Pancreas (tissue), 10 donors: ENCODE measurements at regions not wholly inside any gene's neighbourhood (a gene's known extent, or its start where the extent isn't known, plus 50 kb on each side); places are given as distances from the start of the nearest gene placed in this dataset.

Experiments
- ATAC-seq, 4 donors: fragments of 200-7000 bp; cut with Tn5 transposase; one replicate each; pipeline versions ENCODE4 v1.8.0 to v1.9.1; 2020; ENCODE audit warnings: mild to moderate bottlenecking in 4 of 4, moderate library complexity in 4 of 4
- DNase-seq, 6 donors: peaks; one replicate each; pipeline ENCODE4 v3.0.0-alpha.2; 2020
- FAIRE-seq: peaks from 2 replicates; lab custom pipeline; 2012; peaks lifted over from hg19 to GRCh38; lab: Jason Lieb, UNC
- H3K27ac ChIP-seq, 4 donors: fragments of 200-600 bp; sonication (generic); 1 replicate in 3 of 4; 2 replicates in 1 of 4; pipeline versions ENCODE4 v1.5.0 to v1.8.0; 2020
- H3K27me3 ChIP-seq, 4 donors: fragments of 200-600 bp; one replicate each; pipeline ENCODE4 v1.8.0; 2021
- H3K36me3 ChIP-seq, 3 donors: fragments of 200-600 bp; sonication (generic) in 1 of 3; one replicate each; pipeline versions ENCODE4 v1.5.0 to v1.8.0; 2020 to 2021
- H3K4me1 ChIP-seq, 3 donors: fragments of 200-600 bp; one replicate each; pipeline ENCODE4 v1.8.0; 2021
- H3K4me3 ChIP-seq, 4 donors: fragments of 200-600 bp; sonication (generic) in 2 of 4; one replicate each; pipeline versions ENCODE4 v1.5.0 to v1.8.0; 2020 to 2021
- H3K9me3 ChIP-seq, 4 donors: fragments of 200-600 bp; one replicate each; pipeline ENCODE4 v1.8.0; 2021
- CTCF ChIP-seq, 4 donors: fragments of 200-600 bp; sonication (generic) in 3 of 4; IDR thresholded peaks; one replicate each; pipeline versions ENCODE4 v1.5.0 to v1.8.0; 2021; ENCODE audit warnings: antibody characterized with exemption in 4 of 4
- WGBS, 2 donors: extraction: QIAGEN DNeasy Blood & Tissue Kit; methylation state at CpG; one replicate each; pipeline ENCODE4 v1.1.7; 2013; 5-methylcytosine and 5-hydroxymethylcytosine counted together
- intact Hi-C, 3 donors: fragments of 100-400 bp; cut with DNase I; formaldehyde crosslinking; loops; one replicate each; pipeline versions ENCODE4 v1.11.1 to v1.14.2; 2022
- donor health status: healthy with polysubstance abuse.
- donor health status: DM: no; HTN: no; CAD: no; lungs with moderate emphysema.
- donor health status: DM: no; HTN: no; CAD: no.
- donor health status: control.
- donor health status: control.
- donor health status: Bipolar disorder and iron deficiency.
- donor health status: DM: yes; HTN: yes; CAD: no.
- donor health status: DM: no; HTN: no; CAD: no.
- donor health status: DM: no; HTN: no; CAD: no.
- donor health status: DM: yes; HTN: yes; CAD: no.

- DNase-seq (no peak), FAIRE-seq (no peak), ATAC-seq (no peak)
- H3K27ac ChIP-seq: no peak overlapping the region
- intact Hi-C loops: no loop called here
- H3K36me3 ChIP-seq: no peaks in the 10 kb centered on the region
- TF ChIP-seq CTCF (IDR thresholded peaks at IDR 0.05): no peak
- no peak overlapping the region for H3K4me3 ChIP-seq
- H3K27me3 ChIP-seq: no peaks in the 10 kb centered on the region
- H3K4me1 ChIP-seq: no peaks in the 10 kb centered on the region
- peaks cover 0 to 4% (median 0%) of the 10 kb centered on the region in 4 donors for H3K9me3 ChIP-seq
These were observed 622.3 kb upstream of the ACVR2A start for GRCh38 chr2:147222506-147222905.

DNA sequence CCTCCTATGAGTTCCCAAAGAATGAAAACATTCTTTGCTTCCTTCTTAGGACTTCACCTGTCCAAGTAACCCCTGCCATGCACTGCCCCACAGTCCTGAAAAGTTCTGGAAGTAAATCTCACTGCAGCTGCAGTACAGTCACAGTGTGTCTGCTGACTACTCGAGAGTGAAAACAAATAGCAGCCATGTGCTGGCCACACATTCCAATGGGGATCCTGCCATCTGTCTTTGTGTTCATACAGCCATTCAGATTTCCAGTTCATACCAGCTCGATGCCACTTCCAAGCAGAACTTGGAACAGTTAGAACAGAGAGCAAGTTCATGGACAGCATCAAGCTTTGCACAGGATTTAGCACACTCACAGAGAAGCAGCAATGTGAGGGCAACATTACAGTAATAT lies 629.9 kb upstream of the ACVR2A start:
- DNase-seq (no peak), ATAC-seq (no peak), FAIRE-seq (no peak)
- Histone ChIP-seq H3K4me3 (no peak overlapping the region), H3K9me3 (no peaks in the 10 kb centered on the region), H3K4me1 (no peaks in the 10 kb centered on the region), H3K27ac (no peak overlapping the region), H3K27me3 (no peaks in the 10 kb centered on the region), H3K36me3 (no peaks in the 10 kb centered on the region)
- 31 to 41% methylated on average over 2 of the region's 2 CpGs for WGBS, 2 donors
- intact Hi-C loops: no loop called here
- no peak for TF ChIP-seq CTCF (IDR thresholded peaks at IDR 0.05)

- no peaks in the 10 kb centered on the region for H3K9me3 ChIP-seq
- intact Hi-C loops: no loop called here
- DNase-seq (no peak), ATAC-seq (no peak), FAIRE-seq (no peak)
- H3K36me3 ChIP-seq: no peaks in the 10 kb centered on the region
- no peak for TF ChIP-seq CTCF (IDR thresholded peaks at IDR 0.05)
- no peak overlapping the region for H3K4me3 ChIP-seq
- no peak overlapping the region for H3K27ac ChIP-seq
- no peaks in the 10 kb centered on the region for H3K27me3 ChIP-seq
- no peaks in the 10 kb centered on the region for H3K4me1 ChIP-seq
These were observed 633.3 kb upstream of the ACVR2A start for GRCh38 chr2:147211484-147211883.

GRCh38 chr2:147204102-147204501 lies 640.7 kb upstream of the ACVR2A start:
- H3K4me3 ChIP-seq: no peak overlapping the region
- intact Hi-C loops: no loop called here
- no peak for FAIRE-seq
- H3K27me3 ChIP-seq: no peaks in the 10 kb centered on the region
- no peak overlapping the region for H3K27ac ChIP-seq
- H3K9me3 ChIP-seq: no peaks in the 10 kb centered on the region
- no peaks in the 10 kb centered on the region for H3K4me1 ChIP-seq
- no peak for ATAC-seq
- H3K36me3 ChIP-seq: no peaks in the 10 kb centered on the region
- no peak for DNase-seq
- no peak for TF ChIP-seq CTCF (IDR thresholded peaks at IDR 0.05)

DNA sequence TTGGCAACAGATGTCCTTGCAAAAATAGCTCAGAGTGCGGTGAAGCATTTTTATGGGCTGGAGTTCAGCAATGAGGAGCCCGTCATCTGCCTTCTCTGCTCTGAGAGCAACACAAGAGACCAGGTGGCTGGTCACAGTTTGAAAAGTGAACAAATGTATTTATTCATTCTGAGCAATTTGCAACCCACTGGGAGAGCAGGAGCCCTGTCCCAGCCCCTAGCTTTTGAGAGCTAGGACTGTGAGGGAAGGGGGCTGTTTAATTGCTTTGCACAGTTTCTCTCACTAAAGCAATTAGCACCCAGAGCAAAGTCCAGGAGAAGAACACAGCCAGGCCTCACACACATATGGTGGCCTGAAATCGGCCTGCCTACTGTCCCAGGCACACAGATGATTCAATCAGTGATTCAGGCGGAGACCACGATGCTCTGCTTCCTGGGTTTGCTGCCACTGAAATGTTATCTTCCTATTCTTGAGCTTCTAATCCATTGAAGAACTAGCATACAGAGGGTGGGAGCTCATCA lies 646.1 kb upstream of the ACVR2A start:
- TF ChIP-seq CTCF (IDR thresholded peaks at IDR 0.05): no peak
- intact Hi-C loops: no loop called here
- ATAC-seq (no peak), FAIRE-seq (no peak), DNase-seq (no peak)
- H3K27me3 ChIP-seq: no peaks in the 10 kb centered on the region
- no peak overlapping the region for H3K27ac ChIP-seq
- H3K36me3 ChIP-seq: no peaks in the 10 kb centered on the region
- 76 to 78% methylated on average over 5 of the region's 5 CpGs for WGBS, 2 donors
- H3K9me3 ChIP-seq: no peaks in the 10 kb centered on the region
- no peak overlapping the region for H3K4me3 ChIP-seq
- no peaks in the 10 kb centered on the region for H3K4me1 ChIP-seq
